ENCODE measurements at regions not wholly inside any gene's neighbourhood (a gene's known extent, or its start where the extent isn't known, plus 50 kb on each side); places are given as distances from the start of the nearest gene placed in this dataset.

DNA sequence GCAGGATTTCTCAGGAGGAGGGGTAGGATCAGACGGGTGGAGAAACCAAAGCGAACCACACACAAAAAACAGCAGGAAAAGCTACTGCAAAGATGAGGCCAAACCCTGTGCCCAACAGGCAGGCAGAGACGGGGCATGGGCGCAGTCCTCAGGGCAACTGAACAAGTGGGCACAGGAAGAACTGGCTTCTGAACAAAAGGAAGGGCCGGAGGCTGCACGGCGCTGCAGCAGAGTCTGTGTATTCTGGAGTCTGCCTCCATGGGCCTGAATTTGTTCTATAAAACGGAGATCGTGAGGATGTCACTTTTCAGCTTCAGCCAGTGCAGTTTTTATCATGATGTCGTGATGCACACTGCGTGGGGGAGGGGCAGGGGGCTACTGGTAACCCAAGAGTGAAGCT, 1026.0 kb downstream of the TBC1D22A start:
- DNase-seq (ENCODE audit: low read depth, low spot score), result no peak
- Histone ChIP-seq H2AFZ (ENCODE audit: low read depth, low read length, poor library complexity, severe bottlenecking) (no peak overlapping the region), H3K27ac (ENCODE audit: low read depth, low read length) (no peak overlapping the region), H3K9me2 (ENCODE audit: insufficient read depth) (no peaks in the 10 kb centered on the region), H3K4me2 (ENCODE audit: low read length) (no peak overlapping the region), H3K9me3 (ENCODE audit: control insufficient read depth in 1 of 2, insufficient read depth in 1 of 2, low read depth in 1 of 2, low read length in 2 of 2) (peaks cover 0 to 8% of the 10 kb centered on the region in 2 experiments; a peak in 2 of 4 replicates), H3K27me3 (ENCODE audit: insufficient read depth, low read length) (no peaks in the 10 kb centered on the region), H3K36me3 (ENCODE audit: control insufficient read depth in 1 of 2, insufficient read depth in 2 of 2, low read length in 2 of 2) (no peaks in the 10 kb centered on the region), H3K79me2 (ENCODE audit: insufficient read depth, low read length) (no peaks in the 10 kb centered on the region), H3K4me3 (replicated peaks in 1 of 2; ENCODE audit: low read depth in 1 of 2, low read length in 2 of 2) (no peak overlapping the region), H3K4me1 (ENCODE audit: control insufficient read depth in 1 of 2, insufficient read depth in 2 of 2, low read length in 2 of 2) (no peaks in the 10 kb centered on the region), H3K9ac (ENCODE audit: low read length) (no peak overlapping the region), H4K20me1 (ENCODE audit: insufficient read depth) (no peaks in the 10 kb centered on the region)
- intact Hi-C loops (cut with micrococcal nuclease), result no loop called here
- no peak for TF ChIP-seq POLR2AphosphoS5 (IDR thresholded peaks at IDR 0.05; ENCODE audit: low read depth, low read length)
- no peak for TF ChIP-seq FOSL1 (IDR thresholded peaks at IDR 0.05; ENCODE audit: low read depth)
- TF ChIP-seq EGR1 (IDR thresholded peaks at IDR 0.05; ENCODE audit: low read depth), result no peak
- TF ChIP-seq YY1 (IDR thresholded peaks at IDR 0.05; ENCODE audit: extremely low read depth, insufficient replicate concordance, low read depth, low read length), result no peak
- TF ChIP-seq ZNF274 (IDR thresholded peaks at IDR 0.05; ENCODE audit: low read depth, low read length), result no peak
- no peak for TF ChIP-seq TCF7L2 (IDR thresholded peaks at IDR 0.05; ENCODE audit: borderline replicate concordance, extremely low read depth, insufficient read depth, insufficient read length)
- no peak for TF ChIP-seq SRF (IDR thresholded peaks at IDR 0.05; ENCODE audit: low read depth)
- no peak for TF ChIP-seq RAD21 (IDR thresholded peaks at IDR 0.05; ENCODE audit: low read depth)
- TF ChIP-seq, protein P1, sequence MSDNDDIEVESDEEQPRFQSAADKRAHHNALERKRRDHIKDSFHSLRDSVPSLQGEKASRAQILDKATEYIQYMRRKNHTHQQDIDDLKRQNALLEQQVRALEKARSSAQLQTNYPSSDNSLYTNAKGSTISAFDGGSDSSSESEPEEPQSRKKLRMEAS (IDR thresholded peaks at IDR 0.05), result no peak
- no peak for TF ChIP-seq SIN3A (IDR thresholded peaks at IDR 0.05; ENCODE audit: low read depth)
- no peak for TF ChIP-seq SP1 (IDR thresholded peaks at IDR 0.05; ENCODE audit: low read depth)
- TF ChIP-seq, protein P2, sequence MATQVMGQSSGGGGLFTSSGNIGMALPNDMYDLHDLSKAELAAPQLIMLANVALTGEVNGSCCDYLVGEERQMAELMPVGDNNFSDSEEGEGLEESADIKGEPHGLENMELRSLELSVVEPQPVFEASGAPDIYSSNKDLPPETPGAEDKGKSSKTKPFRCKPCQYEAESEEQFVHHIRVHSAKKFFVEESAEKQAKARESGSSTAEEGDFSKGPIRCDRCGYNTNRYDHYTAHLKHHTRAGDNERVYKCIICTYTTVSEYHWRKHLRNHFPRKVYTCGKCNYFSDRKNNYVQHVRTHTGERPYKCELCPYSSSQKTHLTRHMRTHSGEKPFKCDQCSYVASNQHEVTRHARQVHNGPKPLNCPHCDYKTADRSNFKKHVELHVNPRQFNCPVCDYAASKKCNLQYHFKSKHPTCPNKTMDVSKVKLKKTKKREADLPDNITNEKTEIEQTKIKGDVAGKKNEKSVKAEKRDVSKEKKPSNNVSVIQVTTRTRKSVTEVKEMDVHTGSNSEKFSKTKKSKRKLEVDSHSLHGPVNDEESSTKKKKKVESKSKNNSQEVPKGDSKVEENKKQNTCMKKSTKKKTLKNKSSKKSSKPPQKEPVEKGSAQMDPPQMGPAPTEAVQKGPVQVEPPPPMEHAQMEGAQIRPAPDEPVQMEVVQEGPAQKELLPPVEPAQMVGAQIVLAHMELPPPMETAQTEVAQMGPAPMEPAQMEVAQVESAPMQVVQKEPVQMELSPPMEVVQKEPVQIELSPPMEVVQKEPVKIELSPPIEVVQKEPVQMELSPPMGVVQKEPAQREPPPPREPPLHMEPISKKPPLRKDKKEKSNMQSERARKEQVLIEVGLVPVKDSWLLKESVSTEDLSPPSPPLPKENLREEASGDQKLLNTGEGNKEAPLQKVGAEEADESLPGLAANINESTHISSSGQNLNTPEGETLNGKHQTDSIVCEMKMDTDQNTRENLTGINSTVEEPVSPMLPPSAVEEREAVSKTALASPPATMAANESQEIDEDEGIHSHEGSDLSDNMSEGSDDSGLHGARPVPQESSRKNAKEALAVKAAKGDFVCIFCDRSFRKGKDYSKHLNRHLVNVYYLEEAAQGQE (IDR thresholded peaks at IDR 0.05; ENCODE audit: low read depth), result no peak
- TF ChIP-seq CEBPB (IDR thresholded peaks at IDR 0.05; ENCODE audit: low read depth), result no peak
- TF ChIP-seq EZH2 (IDR thresholded peaks at IDR 0.05), result no peak
- no peak for TF ChIP-seq JUND (IDR thresholded peaks at IDR 0.05)
- ChIA-PET RAD21 (ENCODE audit: low non-redundant PET in 1 of 2, low total read pairs in 2 of 2, uncharacterized antibody in 2 of 2, unreplicated experiment in 2 of 2) (no interaction called here), CTCF (no interaction called here), POLR2A (no interaction called here)
- BruUV-seq (replicated peaks), result no TSS peak
- no peak for ATAC-seq
